ENCODE measurements at regions not wholly inside any gene's neighbourhood (a gene's known extent, or its start where the extent isn't known, plus 50 kb on each side); places are given as distances from the start of the nearest gene placed in this dataset.
"Not testable (repeated sequence)": the region's sequence is repeated elsewhere in the genome, so short reads cannot be mapped to it uniquely, and the experiment has no call there.

- DNase-seq (no peak), ATAC-seq (no peak)
- no peaks in the 10 kb centered on the region for H3K9me3 Mint-ChIP-seq
- no peak overlapping the region for H3K27ac Mint-ChIP-seq
- H3K4me1 Mint-ChIP-seq = no peaks in the 10 kb centered on the region
- H3K4me3 Mint-ChIP-seq = no peak overlapping the region
- no peaks in the 10 kb centered on the region for H3K27me3 Mint-ChIP-seq
These were observed 183.8 kb upstream of the MKLN1 start for GRCh38 chr7:131143869-131144268.

- DNase-seq = no peak
- Mint-ChIP-seq H3K4me3 (no peak overlapping the region), H3K9me3 (no peaks in the 10 kb centered on the region), H3K4me1 (no peaks in the 10 kb centered on the region), H3K27ac (no peak overlapping the region), H3K27me3 (no peaks in the 10 kb centered on the region)
- no peak for ATAC-seq
These were observed 182.7 kb upstream of the MKLN1 start for GRCh38 chr7:131145026-131145425.

GRCh38 chr7:131145770-131146169 lies 181.9 kb upstream of the MKLN1 start:
- no peaks in the 10 kb centered on the region for H3K27me3 Mint-ChIP-seq
- H3K27ac Mint-ChIP-seq = no peak overlapping the region
- DNase-seq (no peak), ATAC-seq (no peak)
- H3K4me3 Mint-ChIP-seq = no peak overlapping the region
- H3K9me3 Mint-ChIP-seq = no peaks in the 10 kb centered on the region
- H3K4me1 Mint-ChIP-seq = no peaks in the 10 kb centered on the region

DNA sequence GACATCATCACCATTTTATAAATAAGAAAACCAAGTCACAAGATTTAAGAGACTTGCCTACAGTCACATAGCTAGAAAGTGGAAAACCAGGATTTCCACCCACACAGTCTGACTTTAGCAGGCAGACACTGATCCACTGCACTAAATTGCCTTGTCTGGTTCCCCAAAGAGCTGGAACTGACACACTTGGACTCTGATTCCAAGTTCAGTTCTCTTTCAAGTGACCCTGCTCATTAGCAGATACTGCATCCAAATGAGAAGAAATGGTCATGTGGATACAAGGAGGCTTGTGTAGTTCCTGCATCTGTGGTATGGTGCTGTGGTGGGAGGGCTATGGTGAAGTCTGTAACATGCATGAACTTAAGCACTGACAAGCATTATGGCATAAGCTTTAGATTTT lies 180.1 kb upstream of the MKLN1 start:
- H3K27ac Mint-ChIP-seq = no peak overlapping the region
- H3K27me3 Mint-ChIP-seq = no peaks in the 10 kb centered on the region
- H3K4me1 Mint-ChIP-seq = no peaks in the 10 kb centered on the region
- H3K9me3 Mint-ChIP-seq = no peaks in the 10 kb centered on the region
- no peak overlapping the region for H3K4me3 Mint-ChIP-seq
- ATAC-seq = no peak
- no peak for DNase-seq

- no peaks in the 10 kb centered on the region for H3K27me3 Mint-ChIP-seq
- ATAC-seq (no peak), DNase-seq (no peak)
- no peak overlapping the region for H3K4me3 Mint-ChIP-seq
- H3K4me1 Mint-ChIP-seq = no peaks in the 10 kb centered on the region
- no peaks in the 10 kb centered on the region for H3K9me3 Mint-ChIP-seq
- H3K27ac Mint-ChIP-seq = no peak overlapping the region
These were observed 179.4 kb upstream of the MKLN1 start for GRCh38 chr7:131148258-131148657.

DNA sequence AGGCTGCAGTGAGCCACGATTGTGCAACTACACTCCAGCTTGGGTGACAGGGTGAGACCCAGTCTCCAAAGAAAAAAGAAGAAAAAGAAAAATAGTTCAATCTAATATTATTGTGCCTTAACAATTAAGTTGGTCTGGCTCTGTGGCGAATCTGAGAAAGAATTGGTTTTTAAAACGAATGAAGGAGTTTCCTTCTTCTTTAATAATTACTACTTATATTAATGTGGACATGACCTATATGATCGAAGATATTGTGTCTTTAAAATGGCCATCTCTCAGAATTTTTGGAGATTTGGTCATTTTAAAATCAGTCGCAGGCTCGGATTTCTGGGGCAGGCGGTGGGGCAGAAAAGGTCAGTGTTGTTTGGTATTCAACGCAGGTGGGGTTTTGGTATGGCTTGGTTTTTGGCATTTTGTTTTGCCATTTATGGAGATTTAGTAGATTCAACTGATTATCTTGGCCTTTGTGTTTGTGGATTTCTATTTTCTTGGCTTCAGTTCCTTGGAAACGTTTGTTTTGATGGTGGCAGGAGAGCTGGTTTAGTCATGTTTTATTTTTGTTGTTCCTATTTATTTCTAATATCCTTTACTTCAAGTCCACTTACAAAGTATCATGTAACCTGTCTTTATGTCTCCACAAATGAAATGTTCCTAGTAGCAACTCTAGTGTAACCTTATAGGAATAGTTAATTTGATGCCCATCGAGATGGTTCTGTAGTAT lies 178.8 kb upstream of the MKLN1 start:
- H3K4me3 Mint-ChIP-seq = no peak overlapping the region
- ATAC-seq (no peak), DNase-seq (no peak)
- H3K27ac Mint-ChIP-seq = no peak overlapping the region
- H3K9me3 Mint-ChIP-seq = no peaks in the 10 kb centered on the region
- H3K27me3 Mint-ChIP-seq = no peaks in the 10 kb centered on the region
- no peaks in the 10 kb centered on the region for H3K4me1 Mint-ChIP-seq

GRCh38 chr7:131149429-131149773 lies 178.3 kb upstream of the MKLN1 start:
- Mint-ChIP-seq H3K27ac (no peak overlapping the region), H3K4me3 (no peak overlapping the region), H3K27me3 (no peaks in the 10 kb centered on the region), H3K4me1 (no peaks in the 10 kb centered on the region), H3K9me3 (no peaks in the 10 kb centered on the region)
- no peak for DNase-seq
- ATAC-seq = no peak

DNA sequence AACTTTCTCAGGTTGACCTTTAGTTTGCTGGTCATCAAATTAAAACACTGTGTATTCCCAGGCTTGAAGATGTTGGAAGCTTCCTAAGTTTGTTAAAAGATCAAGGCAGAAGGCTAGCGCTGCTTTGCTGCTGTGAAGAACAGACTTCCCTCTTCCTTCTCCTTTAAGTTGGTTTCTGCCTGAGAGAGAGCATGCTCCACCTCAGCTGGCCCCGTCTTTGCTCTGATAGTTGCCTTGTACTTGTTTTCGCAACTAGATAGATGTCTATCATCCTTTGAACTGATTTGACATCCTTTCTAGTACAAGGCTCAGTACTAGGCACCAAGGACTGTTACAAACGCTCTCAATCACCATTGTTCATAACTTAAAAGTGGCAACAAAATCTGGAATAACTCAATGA lies 177.8 kb upstream of the MKLN1 start:
- Mint-ChIP-seq H3K9me3 (no peaks in the 10 kb centered on the region), H3K4me1 (no peaks in the 10 kb centered on the region), H3K27ac (no peak overlapping the region), H3K4me3 (no peak overlapping the region), H3K27me3 (no peaks in the 10 kb centered on the region)
- no peak for ATAC-seq
- DNase-seq = no peak

DNA sequence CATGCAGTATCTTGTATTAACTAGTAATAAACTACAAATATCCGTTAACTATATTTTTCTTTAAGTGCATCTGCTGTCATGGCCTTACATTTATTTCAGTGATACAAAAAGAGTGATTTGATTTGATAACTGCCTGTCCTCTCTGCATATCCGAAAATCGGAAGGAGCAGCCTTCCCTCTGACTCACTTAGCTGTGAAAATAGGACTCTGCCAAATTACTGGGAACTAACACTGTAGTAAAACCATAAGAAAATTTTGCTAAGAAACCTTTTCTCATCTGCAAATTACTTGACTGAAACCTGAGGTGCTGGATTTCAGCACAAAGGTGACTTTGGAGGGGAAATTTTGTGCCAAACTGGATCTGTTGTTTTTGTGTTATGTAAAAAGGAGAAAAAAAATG lies 176.6 kb upstream of the MKLN1 start:
- H3K27me3 Mint-ChIP-seq = peaks cover 7% of the 10 kb centered on the region
- H3K4me3 Mint-ChIP-seq = no peak overlapping the region
- no peak overlapping the region for H3K27ac Mint-ChIP-seq
- no peak for DNase-seq
- no peaks in the 10 kb centered on the region for H3K9me3 Mint-ChIP-seq
- no peaks in the 10 kb centered on the region for H3K4me1 Mint-ChIP-seq
- ATAC-seq = no peak

- no peaks in the 10 kb centered on the region for H3K9me3 Mint-ChIP-seq
- ATAC-seq (no peak), DNase-seq (no peak)
- H3K27me3 Mint-ChIP-seq = peaks cover 7% of the 10 kb centered on the region
- H3K4me1 Mint-ChIP-seq = no peaks in the 10 kb centered on the region
- H3K4me3 Mint-ChIP-seq = no peak overlapping the region
- H3K27ac Mint-ChIP-seq = no peak overlapping the region
These were observed 174.9 kb upstream of the MKLN1 start for GRCh38 chr7:131152766-131153165.

DNA sequence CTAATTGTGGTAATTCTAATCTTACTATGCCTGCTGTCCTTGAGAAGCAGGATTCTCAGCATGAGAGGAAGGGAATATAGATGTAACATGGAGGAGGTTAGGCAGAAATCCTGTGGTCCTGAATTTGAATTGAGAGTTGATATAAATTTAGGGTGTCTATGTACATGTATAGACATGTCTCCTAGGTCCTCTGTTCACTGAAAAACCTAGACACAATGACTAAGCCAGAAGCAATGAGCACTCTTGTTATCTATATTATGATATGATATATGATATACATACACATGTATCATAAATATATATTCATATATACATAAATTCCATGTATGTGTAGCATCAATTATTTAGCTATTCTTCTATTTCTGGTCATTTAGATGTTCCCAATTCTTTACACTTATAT lies 173.3 kb upstream of the MKLN1 start:
- H3K4me1 Mint-ChIP-seq = no peaks in the 10 kb centered on the region
- no peak for ATAC-seq
- H3K27me3 Mint-ChIP-seq = peaks cover 7% of the 10 kb centered on the region
- H3K27ac Mint-ChIP-seq = no peak overlapping the region
- H3K9me3 Mint-ChIP-seq = no peaks in the 10 kb centered on the region
- DNase-seq = no peak
- no peak overlapping the region for H3K4me3 Mint-ChIP-seq

DNA sequence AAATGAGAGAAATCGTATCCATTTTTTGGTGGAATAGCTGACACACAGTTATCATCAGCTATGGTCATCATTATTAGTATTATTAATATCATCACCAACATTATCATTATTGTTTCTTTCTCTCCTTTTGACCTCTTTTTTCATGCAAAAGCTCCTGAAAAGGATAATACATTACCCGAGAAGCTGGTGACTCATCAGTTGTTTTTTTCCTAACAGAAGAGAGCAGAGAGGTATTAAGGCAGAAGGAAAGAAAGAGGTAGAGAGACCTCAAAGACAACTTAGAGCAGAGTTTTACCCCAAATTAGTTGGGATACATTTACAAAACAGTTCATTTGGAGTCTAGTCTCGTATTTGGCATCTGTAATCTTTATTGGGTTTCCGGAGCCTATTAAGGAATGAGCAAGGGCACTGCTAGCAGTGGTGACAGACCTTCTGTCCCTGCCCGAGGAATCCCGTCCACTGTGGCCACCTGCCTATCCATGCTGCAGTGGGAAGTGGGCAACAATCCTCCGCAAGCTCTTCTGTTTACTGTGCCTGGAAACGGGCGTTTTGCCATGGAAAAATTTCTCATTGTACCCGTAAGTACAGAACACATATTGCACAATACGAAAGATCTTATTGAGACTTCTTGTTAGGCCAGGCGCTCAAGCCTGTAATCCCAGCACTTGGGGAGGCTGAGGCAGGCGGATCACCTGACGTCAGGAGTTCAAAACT lies 170.0 kb upstream of the MKLN1 start:
- no peak overlapping the region for H3K27ac Mint-ChIP-seq
- ATAC-seq (no peak), DNase-seq (no peak)
- peaks cover 7% of the 10 kb centered on the region for H3K27me3 Mint-ChIP-seq
- no peaks in the 10 kb centered on the region for H3K4me1 Mint-ChIP-seq
- no peak overlapping the region for H3K4me3 Mint-ChIP-seq
- no peaks in the 10 kb centered on the region for H3K9me3 Mint-ChIP-seq

- H3K9me3 Mint-ChIP-seq, DNase-seq, H3K4me3 Mint-ChIP-seq, H3K27ac Mint-ChIP-seq, ATAC-seq, H3K4me1 Mint-ChIP-seq, H3K27me3 Mint-ChIP-seq: not testable (repeated sequence)
These were observed 169.4 kb upstream of the MKLN1 start for GRCh38 chr7:131158244-131158636.

GRCh38 chr7:131159961-131160361 lies 167.7 kb upstream of the MKLN1 start:
- H3K4me1 Mint-ChIP-seq = no peaks in the 10 kb centered on the region
- no peak overlapping the region for H3K27ac Mint-ChIP-seq
- no peak for DNase-seq

GRCh38 chr7:131161103-131161502 lies 166.6 kb upstream of the MKLN1 start:
- no peak for DNase-seq
- ATAC-seq = no peak
- Mint-ChIP-seq H3K9me3 (no peaks in the 10 kb centered on the region), H3K4me1 (no peaks in the 10 kb centered on the region), H3K27ac (no peak overlapping the region), H3K27me3 (no peaks in the 10 kb centered on the region), H3K4me3 (no peak overlapping the region)

More at GRCh38 chr7:131159961-131160361, 167.7 kb upstream of the MKLN1 start:
- no peak for ATAC-seq
- Mint-ChIP-seq H3K27me3 (peaks cover 7% of the 10 kb centered on the region), H3K9me3 (no peaks in the 10 kb centered on the region), H3K4me3 (no peak overlapping the region)

DNA sequence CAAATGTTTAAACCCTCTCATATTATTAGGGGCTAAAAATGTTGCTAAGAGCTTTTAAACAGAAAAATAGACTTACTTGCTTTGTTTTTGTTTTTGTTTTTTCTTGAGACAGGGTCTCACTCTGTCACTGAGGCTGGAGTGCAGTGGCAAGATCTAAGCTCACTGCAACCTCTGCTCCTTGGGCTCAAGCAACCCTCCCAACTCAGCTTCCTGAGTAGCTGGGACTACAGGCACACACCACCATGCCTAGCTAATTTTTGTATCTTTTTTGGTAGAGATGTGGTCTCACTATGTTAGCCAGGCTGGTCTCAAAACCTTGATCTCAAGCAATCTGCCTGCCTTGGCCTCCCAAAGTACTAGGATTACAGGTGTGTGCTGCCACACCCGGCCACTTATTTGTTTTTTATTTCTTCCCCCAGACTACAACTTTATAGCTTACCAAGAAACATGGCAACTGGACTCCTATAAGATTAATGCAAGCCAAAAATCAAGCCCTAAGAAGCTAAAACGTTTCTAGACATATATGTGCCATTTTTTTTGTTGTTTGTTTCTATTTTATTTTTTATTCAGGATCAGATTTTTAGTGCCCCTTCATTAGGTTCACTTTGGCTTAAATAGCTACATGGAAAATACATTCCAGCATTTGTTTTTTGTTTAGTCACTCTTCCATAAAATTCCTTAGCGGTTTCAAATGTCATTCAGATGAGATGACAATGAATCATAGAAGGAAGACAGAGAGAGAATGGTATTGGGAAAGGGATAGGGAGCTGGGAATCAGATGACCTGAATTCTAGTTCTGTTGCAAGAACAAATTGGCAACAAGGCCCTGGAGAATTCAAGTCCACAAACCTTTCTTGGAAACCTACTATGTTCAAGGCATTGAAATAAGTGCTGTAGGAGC lies 163.4 kb upstream of the MKLN1 start:
- no peak overlapping the region for H3K27ac Mint-ChIP-seq
- no peak overlapping the region for H3K4me3 Mint-ChIP-seq
- DNase-seq = no peak
- H3K9me3 Mint-ChIP-seq = no peaks in the 10 kb centered on the region
- H3K27me3 Mint-ChIP-seq = no peaks in the 10 kb centered on the region
- H3K4me1 Mint-ChIP-seq = no peaks in the 10 kb centered on the region
- ATAC-seq = no peak
